ENCODE measurements at regions not wholly inside any gene's neighbourhood (a gene's known extent, or its start where the extent isn't known, plus 50 kb on each side); places are given as distances from the start of the nearest gene placed in this dataset.

DNA sequence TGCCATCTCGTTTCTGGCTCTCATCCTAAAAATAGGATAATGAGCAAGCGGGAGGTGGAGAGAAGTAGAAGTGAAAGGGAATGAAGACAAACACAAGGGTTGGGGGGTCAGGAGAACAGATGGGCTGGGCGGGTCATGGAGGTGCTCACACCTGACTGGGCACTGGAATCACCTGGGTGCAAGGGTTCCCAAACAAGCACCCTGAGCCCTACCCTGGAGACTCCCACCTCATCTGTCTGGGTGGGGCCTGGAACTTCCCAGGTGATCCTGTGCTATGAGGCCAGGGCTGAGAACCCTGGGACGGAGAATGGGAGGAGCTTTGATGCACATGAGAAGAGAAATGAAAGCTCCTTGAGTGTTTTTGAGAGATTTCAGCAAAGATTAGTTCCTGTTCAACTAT lies 223.6 kb downstream of the ANKRD60 start:
- DNase-seq (ENCODE audit: low read depth, low spot score), result no peak
- ChIA-PET POLR2A (no interaction called here), CTCF (no interaction called here)
- Histone ChIP-seq H3K4me3 (ENCODE audit: low read depth, low read length) (no peak overlapping the region), H3K27me3 (ENCODE audit: control insufficient read depth, insufficient read depth, low read length) (peaks cover 5% of the 10 kb centered on the region), H3K27ac (ENCODE audit: low read depth, low read length) (no peak overlapping the region), H3K9me3 (ENCODE audit: control insufficient read depth, insufficient read depth, low read length) (no peaks in the 10 kb centered on the region; the same call in 1 of the 2 replicates)
- TF ChIP-seq, protein P1, sequence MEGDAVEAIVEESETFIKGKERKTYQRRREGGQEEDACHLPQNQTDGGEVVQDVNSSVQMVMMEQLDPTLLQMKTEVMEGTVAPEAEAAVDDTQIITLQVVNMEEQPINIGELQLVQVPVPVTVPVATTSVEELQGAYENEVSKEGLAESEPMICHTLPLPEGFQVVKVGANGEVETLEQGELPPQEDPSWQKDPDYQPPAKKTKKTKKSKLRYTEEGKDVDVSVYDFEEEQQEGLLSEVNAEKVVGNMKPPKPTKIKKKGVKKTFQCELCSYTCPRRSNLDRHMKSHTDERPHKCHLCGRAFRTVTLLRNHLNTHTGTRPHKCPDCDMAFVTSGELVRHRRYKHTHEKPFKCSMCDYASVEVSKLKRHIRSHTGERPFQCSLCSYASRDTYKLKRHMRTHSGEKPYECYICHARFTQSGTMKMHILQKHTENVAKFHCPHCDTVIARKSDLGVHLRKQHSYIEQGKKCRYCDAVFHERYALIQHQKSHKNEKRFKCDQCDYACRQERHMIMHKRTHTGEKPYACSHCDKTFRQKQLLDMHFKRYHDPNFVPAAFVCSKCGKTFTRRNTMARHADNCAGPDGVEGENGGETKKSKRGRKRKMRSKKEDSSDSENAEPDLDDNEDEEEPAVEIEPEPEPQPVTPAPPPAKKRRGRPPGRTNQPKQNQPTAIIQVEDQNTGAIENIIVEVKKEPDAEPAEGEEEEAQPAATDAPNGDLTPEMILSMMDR (IDR thresholded peaks at IDR 0.05; ENCODE audit: low read depth, low read length), result no peak

- no peak for DNase-seq (ENCODE audit: low read depth, low spot score)
- TF ChIP-seq, protein P1 (IDR thresholded peaks at IDR 0.05; ENCODE audit: low read depth, low read length), result no peak
- Histone ChIP-seq H3K4me3 (ENCODE audit: low read depth, low read length) (no peak overlapping the region), H3K9me3 (ENCODE audit: control insufficient read depth, insufficient read depth, low read length) (no peaks in the 10 kb centered on the region; the same call in 1 of the 2 replicates), H3K27ac (ENCODE audit: low read depth, low read length) (no peak overlapping the region), H3K27me3 (ENCODE audit: control insufficient read depth, insufficient read depth, low read length) (peaks cover 5% of the 10 kb centered on the region)
- ChIA-PET CTCF (no interaction called here), POLR2A (no interaction called here)
These were observed 224.3 kb downstream of the ANKRD60 start for GRCh38 chr20:58004146-58004545.

DNA sequence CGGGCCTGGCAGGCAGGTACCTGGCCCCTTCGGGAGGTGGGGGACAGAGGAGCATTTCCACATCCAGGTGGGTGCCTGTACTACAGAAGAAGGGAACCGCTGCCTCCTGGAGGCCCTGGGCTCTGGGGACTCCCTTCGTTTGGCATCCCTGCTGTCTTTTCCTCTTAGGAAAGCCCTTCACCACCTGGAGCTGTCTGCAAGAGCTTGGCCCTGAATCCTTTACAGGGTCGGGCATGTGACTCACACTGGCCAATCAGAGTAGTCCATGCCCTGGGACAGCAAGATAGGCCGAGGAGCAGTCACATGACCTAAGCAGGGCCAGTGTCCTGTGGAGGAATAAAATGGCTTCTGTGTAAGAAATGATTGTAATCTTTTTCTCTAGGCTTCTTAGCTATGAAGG lies 224.9 kb downstream of the ANKRD60 start:
- Histone ChIP-seq H3K4me3 (ENCODE audit: low read depth, low read length) (no peak overlapping the region), H3K27ac (ENCODE audit: low read depth, low read length) (no peak overlapping the region), H3K27me3 (ENCODE audit: control insufficient read depth, insufficient read depth, low read length) (peaks cover 5% of the 10 kb centered on the region), H3K9me3 (ENCODE audit: control insufficient read depth, insufficient read depth, low read length) (no peaks in the 10 kb centered on the region; the same call in 1 of the 2 replicates)
- DNase-seq (ENCODE audit: low read depth, low spot score), result no peak
- CTCF ChIA-PET, result no interaction called here
- TF ChIP-seq, protein P1 (IDR thresholded peaks at IDR 0.05; ENCODE audit: low read depth, low read length), result no peak
- POLR2A ChIA-PET, result no interaction called here

- TF ChIP-seq, protein P1 (IDR thresholded peaks at IDR 0.05; ENCODE audit: low read depth, low read length), result no peak
- H3K27ac ChIP-seq (ENCODE audit: low read depth, low read length), result no peak overlapping the region
- H3K4me3 ChIP-seq (ENCODE audit: low read depth, low read length), result no peak overlapping the region
- peaks cover 5% of the 10 kb centered on the region for H3K27me3 ChIP-seq (ENCODE audit: control insufficient read depth, insufficient read depth, low read length)
- DNase-seq (ENCODE audit: low read depth, low spot score), result no peak
- ChIA-PET CTCF (no interaction called here), POLR2A (no interaction called here)
- H3K9me3 ChIP-seq (ENCODE audit: control insufficient read depth, insufficient read depth, low read length), result no peaks in the 10 kb centered on the region; the same call in 1 of the 2 replicates
These were observed 225.6 kb downstream of the ANKRD60 start for GRCh38 chr20:58002901-58003300.

DNA sequence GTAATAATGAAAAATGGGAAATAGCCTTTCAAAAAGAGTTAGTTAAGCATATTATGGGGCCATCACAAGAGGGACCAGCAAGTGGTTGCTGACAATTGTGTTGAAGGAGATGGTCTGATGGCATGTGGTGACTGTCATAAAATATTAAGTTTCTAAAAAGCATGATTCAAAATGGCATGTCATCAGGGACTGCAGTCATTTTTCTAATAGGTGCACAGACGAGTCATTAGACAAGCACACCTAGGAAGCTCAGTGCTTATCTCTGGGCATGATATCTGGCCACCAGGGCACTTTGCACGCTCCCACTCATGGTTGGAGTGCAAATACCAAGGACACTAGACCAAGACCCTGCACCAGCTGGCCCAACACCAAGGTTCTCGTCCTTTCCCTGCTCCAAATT lies 226.5 kb downstream of the ANKRD60 start:
- H3K9me3 ChIP-seq (ENCODE audit: control insufficient read depth, insufficient read depth, low read length), result no peaks in the 10 kb centered on the region; the same call in 1 of the 2 replicates
- ChIA-PET CTCF (no interaction called here), POLR2A (no interaction called here)
- H3K4me3 ChIP-seq (ENCODE audit: low read depth, low read length), result no peak overlapping the region
- DNase-seq (ENCODE audit: low read depth, low spot score), result no peak
- no peak overlapping the region for H3K27ac ChIP-seq (ENCODE audit: low read depth, low read length)
- peaks cover 5% of the 10 kb centered on the region for H3K27me3 ChIP-seq (ENCODE audit: control insufficient read depth, insufficient read depth, low read length)
- TF ChIP-seq, protein P1 (IDR thresholded peaks at IDR 0.05; ENCODE audit: low read depth, low read length), result no peak

Data from AG04450 (cell line).